Endothelial cell of umbilical vein (primary cell): ENCODE measurements at regions not wholly inside any gene's neighbourhood (a gene's known extent, or its start where the extent isn't known, plus 50 kb on each side); places are given as distances from the start of the nearest gene placed in this dataset.

Experiments
- EZH2 ChIP-seq: IDR thresholded peaks from 2 replicates; pipeline ENCODE4 v1.6.1; 2012; ENCODE audit warnings: borderline replicate concordance, low read depth, mild to moderate bottlenecking, moderate library complexity, low read length, inconsistent platforms; ENCODE audit not compliant: severe bottlenecking
- MAX ChIP-seq: IDR thresholded peaks from 2 replicates; pipeline ENCODE4 v1.6.1; 2011; ENCODE audit not compliant: insufficient read depth, insufficient read length
- POLR2A ChIP-seq: IDR thresholded peaks from 2 replicates; pipeline ENCODE4 v1.6.1; 2012; ENCODE audit warnings: low read depth, mild to moderate bottlenecking, control low read depth, low read length
- TF ChIP-seq, protein P1 (sequence below), 2 donors: IDR thresholded peaks; 1 replicate in 1 of 2; 2 replicates in 1 of 2; pipeline ENCODE4 v1.5.1; 2011; ENCODE audit warnings: low read length in 2 of 2, mild to moderate bottlenecking in 2 of 2, moderate library complexity in 2 of 2, control low read depth in 1 of 2, inconsistent platforms in 1 of 2, low read depth in 1 of 2; ENCODE audit not compliant: insufficient read depth in 1 of 2; ENCODE audit errors: extremely low read depth in 1 of 2

DNA sequence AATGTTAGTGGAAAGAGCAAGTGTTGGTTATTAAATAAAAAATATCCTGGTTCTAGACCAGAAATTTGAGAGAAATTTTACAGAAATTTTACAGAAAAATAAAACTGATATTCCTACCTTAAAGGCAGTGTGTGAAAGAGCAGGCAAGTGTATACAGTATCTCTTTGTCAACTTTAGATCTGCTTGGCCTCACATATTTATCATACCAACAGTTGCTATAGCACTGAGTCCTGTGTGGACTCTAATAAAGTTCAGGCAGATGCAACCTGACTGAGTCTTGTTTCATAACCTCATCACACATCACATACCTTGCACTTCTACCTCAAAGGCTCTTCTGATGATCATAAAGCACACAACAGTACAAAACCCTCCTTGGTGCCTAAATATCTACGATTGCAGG, 552.4 kb upstream of the PCDH15 start:
- TF ChIP-seq, protein P1, sequence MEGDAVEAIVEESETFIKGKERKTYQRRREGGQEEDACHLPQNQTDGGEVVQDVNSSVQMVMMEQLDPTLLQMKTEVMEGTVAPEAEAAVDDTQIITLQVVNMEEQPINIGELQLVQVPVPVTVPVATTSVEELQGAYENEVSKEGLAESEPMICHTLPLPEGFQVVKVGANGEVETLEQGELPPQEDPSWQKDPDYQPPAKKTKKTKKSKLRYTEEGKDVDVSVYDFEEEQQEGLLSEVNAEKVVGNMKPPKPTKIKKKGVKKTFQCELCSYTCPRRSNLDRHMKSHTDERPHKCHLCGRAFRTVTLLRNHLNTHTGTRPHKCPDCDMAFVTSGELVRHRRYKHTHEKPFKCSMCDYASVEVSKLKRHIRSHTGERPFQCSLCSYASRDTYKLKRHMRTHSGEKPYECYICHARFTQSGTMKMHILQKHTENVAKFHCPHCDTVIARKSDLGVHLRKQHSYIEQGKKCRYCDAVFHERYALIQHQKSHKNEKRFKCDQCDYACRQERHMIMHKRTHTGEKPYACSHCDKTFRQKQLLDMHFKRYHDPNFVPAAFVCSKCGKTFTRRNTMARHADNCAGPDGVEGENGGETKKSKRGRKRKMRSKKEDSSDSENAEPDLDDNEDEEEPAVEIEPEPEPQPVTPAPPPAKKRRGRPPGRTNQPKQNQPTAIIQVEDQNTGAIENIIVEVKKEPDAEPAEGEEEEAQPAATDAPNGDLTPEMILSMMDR (IDR thresholded peaks at IDR 0.05; ENCODE audit: extremely low read depth in 1 of 2, insufficient read depth in 1 of 2, low read depth in 1 of 2, low read length in 2 of 2), result no peak
- TF ChIP-seq EZH2, result no peak
- no peak for TF ChIP-seq POLR2A
- no peak for TF ChIP-seq MAX
